GM19467 (cell line): ENCODE measurements at regions not wholly inside any gene's neighbourhood (a gene's known extent, or its start where the extent isn't known, plus 50 kb on each side); places are given as distances from the start of the nearest gene placed in this dataset.
"Not testable (repeated sequence)": the region's sequence is repeated elsewhere in the genome, so short reads cannot be mapped to it uniquely, and the experiment has no call there.

Source experiments
- ATAC-seq: cut with Tn5 transposase; IDR thresholded peaks from one replicate; pipeline ENCODE4 v1.9.1; 2021; ENCODE audit warnings: mild to moderate bottlenecking, moderate library complexity; ENCODE audit not compliant: unreplicated experiment

DNA sequence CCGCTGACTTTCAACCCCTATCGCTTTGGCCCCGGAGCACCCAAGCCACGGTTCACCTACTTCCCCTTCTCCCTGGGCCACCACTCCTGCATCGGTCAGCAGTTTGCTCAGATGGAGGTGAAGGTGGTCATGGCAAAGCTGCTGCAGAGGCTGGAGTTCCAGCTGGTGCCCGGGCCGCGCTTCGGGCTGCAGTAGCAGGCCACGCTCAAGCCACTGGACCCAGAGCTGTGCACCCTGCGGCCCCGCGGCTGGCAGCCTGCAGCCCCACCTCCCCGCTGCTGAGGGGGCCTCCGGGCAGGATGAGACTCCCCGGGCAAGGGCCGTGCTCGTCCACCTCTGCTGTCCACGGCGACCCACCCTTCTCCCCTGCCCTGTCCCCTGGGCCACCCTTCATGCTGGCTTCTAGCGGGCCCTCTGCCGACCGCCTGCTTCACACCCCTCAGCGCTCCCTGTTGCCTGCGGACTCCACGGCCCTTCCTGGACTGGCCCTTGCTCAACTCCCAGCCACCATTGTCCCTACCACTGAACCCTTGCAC is 92.2 kb upstream of the TRABD2B start:
- ATAC-seq = no peak

DNA sequence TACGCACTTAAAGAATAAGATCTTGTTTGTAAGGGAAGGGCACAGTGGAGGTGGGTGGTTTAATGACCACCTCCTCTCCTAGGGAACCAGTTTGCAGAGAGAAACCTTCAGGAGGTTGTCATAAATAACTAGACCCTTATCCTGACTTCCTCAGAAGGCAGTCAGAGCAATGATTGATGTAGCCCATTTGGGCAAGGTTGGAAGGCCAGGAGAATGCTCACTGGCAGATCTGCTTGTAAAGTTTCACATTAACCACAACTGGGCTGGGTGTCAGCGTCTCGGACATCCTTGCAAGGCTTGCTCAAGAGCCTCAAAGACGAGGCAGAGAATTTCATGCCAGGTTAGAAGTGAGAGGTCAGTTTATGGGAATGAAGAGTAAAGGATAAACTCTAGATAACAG is 87.6 kb upstream of the TRABD2B start:
- no peak for ATAC-seq

DNA sequence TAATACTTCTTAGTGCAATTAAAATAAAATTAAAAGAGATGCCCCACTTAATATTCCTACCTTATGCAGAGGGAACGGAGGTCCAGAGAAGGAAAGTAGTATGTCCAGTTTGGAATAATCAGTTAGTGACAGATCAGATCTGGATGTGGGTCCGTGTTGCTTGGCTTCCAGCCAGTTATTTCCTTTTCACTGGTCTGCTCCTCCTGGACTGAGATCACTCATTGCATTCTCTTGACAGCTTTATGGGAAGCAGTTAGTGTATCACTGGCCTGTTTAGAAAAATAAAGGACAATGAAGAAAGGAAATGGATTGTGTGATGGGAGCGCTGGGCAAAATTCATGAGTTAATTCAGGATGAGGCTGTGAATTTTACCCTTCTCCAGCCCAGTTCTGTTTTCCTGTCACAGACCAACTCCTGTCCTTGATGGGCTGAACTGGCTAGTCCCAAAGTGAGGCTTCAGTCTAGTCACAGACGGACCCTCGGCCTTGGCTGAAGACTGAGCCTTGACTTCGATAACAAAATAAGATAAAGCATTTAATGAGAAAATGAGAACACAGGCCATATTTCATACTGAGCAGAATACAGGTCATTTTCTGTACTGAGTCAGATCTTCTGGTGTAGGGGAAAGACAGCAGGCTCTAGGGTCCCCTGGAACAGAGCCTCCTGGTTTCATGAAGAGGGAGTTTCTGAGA is 85.2 kb upstream of the TRABD2B start:
- no peak for ATAC-seq

DNA sequence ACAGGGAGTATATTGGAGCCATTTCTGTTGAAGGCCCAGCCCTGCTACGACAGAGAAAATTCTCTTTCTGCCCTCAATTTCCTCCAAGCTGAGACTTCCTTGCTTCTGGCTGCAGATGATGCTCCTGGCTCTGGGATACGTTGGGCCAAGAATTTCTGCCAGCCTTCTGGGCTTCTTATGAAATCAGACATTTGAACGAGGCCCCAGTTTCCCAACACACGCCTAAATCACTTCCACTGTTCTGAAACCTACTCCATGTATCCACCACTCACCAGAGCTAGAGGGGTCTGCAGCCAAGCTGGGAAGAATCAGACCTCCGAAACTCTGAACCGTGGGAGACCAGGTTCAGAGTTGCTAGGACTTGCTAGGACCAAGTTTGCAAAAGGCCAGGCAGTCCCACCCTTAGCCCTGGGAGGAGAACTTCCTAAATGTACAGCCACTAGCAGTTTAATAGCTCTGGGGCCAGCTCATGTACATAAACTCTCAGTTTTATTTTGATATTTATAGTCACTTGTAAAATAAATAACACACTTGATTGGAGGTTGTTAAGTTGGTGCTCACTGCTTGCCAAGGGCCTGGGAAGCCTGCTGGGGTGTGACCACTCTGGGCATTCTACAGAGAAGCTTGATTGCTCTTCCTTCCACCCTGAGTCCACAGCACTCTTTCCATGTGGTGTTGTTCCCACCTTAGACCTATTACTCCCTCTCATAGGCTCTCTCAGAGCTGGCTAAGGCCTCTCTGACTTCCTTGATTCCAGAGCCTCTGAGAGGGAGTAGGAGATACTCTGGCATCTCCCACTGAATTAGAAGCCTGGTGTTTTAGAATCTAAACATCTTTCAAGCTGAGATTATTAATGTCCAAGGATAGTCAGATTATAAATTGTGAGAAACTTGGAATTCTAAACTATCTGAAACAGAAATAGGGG is 83.4 kb upstream of the TRABD2B start:
- no peak for ATAC-seq

DNA sequence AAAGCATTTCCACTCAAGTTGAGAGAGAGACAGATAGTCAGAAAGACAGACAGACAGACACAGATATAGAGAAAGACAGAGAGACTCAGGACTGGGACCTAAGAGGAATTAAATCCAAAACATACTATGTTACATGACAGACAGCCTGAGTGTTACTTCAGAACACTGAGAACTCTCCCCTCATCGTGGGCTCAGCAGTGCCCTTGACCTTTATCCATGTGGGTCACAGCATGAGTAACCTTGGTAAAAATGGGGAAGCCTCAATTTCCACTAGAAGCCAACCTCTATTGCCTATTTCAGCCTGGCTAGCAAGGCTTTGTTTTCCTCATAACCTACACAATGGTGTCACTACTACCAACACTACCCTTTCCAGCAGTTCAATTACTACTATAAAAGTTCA is 81.9 kb upstream of the TRABD2B start:
- ATAC-seq = no peak

DNA sequence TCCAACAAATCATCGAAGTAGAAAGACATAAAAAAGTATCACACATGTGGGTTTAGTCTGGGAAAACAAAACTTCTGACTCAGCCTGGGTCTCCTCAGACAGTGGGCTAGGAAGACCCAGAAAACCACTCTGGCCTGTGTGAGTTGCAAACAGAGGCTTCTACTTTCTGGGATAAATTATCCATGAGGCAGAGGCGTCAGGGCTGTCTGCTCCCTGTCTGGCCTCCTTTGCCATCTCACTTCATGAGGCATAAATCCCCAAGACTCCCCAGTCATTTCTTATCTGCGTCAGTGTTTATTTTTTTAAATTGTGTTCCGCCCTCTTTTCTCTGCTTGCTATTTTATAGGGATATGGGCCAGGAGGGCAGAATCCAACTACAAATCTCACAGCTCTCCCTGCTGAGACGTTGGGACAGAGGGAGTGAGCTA is 80.6 kb upstream of the TRABD2B start:
- no peak for ATAC-seq

DNA sequence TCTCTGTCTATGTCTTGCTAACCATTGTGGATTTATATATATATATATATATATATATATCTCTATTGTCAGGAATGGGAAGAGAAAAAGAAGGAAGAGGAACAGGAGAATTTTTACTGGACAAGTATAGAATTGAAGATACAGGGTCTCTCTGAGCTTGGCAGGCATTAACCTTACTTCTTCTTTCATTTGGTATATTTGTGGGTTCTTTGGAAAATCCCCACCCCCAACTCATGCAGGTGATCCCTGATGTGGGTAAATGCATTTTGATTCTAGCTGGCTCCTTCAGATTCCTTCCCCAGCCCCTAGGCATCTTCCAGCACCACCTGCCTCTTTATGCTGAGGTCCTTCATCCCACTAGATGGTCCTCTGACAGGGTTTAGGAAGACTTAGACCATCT is 78.8 kb upstream of the TRABD2B start:
- no peak for ATAC-seq

DNA sequence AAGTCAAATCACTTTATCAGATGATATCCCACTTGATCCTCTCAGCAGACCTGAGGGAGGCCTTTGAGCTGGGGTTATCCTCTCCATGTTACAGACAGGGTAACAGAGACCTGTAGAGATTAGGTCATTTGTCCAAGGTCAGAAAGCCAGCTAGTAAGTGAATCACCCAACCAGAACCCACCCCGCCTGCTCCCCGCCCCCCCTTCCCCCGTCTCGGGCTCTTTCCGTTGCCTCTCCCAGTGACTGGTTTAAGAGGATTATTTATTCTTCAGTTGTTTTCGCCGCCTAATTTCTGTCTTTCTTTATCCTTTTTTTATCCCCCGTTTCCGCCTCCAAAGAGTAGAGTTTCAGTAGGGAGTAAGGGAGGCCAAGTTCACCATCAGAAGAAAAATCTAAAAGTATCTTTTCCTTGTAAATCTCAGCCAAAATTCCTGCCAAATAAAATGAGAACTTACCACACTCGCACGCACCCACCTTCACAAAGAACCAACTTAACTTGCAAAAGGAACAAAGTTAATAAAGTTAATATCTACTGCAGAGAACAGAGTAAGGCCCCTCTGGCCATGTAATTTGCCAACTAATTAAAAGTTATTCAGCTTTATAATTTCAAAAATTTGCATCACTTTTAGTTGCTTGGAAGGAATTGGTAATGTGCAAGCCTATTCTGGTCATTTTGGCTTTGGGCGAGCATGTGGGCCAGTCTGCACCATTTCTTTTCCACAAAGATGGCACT is 76.8 kb upstream of the TRABD2B start:
- ATAC-seq = no peak

DNA sequence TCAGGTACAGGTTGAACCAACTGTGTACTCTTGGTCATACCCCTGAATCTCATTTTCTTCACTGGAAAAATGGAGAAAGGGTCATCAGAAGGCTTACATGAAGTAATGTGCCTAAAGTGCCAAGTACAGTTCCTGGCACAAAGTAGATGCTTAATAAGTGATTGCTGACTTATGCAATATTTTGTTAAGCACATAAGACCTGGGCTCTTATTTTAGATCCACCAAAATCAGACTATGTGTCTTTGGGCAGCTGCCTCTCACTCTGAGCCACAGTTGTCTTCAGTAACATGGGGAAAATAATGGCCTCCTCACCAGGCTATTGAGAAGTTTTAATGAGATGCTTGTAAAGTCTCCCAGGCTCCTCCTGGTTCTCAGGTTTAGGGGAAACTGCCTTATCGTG is 74.3 kb upstream of the TRABD2B start:
- ATAC-seq = no peak

DNA sequence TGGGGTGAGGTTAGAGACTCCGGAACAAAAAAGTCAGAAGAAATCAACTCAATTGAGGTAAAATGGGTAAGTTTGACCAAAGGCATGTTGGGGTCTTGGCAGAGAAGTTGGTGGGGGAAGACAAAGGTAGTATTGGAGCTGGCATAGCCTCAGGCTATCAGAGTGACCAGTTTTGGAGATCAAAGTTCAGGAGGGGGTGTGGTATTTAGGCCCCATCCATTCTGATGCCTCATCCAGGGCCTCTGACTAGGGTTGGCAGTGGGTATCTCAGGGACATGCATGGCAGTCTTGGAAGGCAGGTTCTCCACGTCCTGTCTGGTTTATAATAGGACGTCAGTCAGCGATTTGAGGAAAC is 73.2 kb upstream of the TRABD2B start:
- ATAC-seq = no peak

DNA sequence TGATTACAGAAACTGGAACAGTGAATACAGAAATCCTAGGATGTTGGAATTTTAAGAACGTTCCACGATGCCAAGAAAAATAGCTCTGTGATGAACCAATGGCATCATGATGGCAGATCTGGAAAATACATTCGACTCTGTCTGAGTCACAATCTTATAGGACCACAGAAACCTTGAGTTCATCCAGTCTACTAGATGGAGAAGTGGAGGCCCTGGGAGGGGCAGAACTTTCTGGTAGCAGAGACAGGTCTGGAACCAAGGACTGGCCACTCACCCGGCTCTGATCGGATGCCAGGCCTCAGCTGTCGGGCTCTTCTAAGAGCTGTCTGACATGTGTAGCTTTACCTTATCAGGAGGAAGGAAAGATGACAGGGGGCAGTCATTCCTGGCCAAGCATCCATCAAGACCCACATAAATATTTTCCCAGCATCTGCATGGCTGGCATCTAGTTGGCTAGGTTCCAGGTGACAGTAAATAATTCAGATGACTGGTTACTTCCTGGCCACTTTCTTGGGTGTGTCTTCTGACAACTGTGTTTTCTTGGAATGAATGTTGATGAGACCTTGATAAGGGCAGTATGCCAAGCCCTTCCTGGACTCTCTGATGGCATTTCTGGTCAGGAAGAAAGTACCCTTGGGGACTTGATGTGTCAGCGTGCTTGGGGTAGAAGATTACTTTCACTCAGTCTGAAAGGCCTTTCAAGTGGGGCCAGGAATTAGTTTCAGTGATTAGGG is 72.6 kb upstream of the TRABD2B start:
- ATAC-seq = no peak

DNA sequence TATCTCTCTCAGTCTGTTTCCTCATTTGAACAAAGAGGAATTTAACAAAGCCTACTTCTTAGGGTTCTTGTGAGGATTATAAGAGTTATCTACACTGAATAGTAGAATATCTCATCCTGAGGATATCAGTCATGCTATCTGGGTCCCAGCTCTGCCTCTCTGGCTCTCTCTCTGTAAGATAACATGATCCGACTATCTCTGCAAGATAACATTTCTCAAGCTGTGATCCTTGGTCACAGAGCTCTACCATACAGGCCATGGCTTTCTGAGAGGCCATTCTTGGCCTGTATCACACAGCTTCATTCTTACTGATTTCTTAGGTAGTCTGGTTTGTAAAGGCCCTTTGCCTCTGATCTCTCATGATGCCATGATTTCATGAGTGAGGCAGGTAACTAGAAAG is 71.0 kb upstream of the TRABD2B start:
- no peak for ATAC-seq

DNA sequence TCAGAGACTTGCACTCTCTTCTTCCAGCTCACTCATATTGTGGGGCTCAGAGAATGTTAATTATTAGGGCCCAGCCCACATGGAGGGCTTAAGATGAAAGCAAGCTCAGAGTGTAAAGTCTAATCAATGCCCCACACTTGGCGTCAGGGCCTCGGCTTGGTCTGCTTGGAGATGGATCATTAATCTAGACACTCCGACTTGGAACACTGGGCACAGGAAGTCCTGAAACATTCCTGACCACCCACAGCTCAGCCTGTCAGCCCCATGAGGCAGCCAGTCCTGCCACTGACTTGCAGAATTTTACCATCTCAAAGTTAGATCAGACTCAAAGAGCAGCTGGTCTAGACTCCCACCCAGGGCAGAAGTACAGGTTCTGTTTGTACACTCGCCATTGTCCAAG is 69.8 kb upstream of the TRABD2B start:
- ATAC-seq = no peak

DNA sequence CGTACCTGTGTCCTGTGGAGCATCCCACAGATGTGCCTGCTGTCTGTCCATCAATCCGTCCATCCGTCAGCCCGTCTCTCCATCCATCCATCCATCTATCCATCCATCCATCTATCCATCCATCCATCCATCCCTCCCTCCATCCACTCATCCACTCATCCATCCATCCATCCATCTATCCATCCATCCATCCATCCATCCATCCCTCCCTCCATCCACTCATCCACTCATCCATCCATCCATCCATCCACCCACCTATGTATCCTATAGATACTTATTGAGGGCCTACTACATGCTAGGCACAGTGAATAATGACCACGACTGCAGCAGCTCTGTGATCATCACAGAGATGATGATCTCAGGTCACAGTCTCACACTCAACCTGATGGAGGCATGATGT is 67.5 kb upstream of the TRABD2B start:
- not testable (repeated sequence) for ATAC-seq

DNA sequence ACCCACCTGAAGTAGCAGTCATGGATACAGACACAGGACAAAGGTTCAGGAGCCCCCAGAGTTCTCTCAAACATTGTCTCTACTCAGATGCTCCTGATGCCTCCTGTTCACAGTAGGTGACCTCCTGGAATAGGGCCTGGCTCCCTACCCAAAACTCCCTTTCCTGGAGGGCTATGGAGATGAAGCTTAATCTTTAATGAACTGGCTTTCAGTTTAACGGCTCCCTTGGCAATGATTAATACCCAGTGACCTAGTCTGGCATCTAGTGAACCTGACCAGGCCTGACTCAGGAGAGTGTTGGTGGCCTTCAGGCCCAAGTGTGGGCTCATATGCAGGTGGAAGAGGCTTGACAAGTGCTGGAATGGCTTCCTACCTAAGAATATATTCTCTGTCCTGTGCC is 65.2 kb upstream of the TRABD2B start:
- peak; percentile 49 for ATAC-seq

DNA sequence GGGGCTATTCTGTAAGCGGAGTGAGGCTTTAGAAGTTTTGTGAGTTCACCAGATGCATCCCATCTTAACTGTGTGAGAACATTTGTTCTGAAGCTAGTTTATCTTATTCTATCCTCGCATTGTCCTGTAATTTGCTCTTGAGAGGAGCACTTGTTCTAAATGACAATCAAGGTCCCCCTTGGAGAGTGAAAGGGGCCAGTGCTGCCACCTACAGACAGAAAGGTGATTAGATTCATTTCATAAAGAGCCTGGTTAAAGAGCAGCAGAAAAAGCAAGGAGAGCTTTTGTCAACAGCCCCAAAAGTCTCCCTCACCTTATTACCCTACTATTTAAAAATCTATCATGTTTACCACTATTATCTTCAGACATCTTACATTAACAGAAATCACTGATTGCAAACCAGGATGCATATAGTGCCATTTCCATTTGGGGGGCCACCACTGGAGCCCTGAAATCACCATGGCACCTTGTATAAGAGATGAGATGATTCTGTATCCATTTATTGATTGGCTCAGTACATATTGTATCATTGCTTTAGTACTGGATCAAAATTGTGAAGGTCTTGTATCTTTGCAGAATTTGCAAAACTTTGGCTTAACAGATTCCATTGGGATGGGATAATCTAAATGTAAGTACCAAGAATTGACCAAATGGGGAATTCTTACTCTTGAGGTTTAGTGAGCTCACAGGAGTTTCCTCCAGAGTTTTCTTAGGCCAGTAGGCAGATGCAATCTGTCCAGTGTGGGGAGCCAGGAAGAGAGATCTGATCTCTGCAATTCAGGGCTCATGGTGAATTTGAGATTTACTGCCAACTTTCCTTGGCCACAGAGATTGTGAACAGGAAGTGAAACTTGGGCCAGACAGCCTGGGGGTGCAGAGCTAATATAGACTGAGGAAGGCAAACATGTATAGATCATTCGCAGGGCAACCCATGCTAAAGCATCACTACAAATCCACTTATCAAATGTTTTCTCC is 64.3 kb upstream of the TRABD2B start:
- peak; percentile 55 for ATAC-seq

DNA sequence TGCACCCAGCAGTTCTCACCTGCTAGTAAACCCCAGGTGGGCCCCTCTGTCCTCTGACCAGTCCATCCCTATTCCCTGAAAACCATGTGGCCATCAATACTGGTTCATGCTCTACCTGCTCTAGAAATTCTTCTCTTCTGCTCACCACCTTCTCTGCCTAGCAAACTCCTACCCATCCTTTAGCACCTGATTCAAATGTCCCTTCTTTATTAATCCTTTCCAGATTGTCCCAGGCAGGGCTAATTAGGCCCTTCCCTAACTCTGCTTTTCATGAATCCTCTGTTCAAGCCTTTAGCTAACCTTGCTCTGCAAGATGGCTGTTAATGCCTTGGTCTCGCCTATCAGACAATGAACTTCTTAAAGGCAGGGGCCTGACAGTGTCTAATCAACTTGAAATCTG is 62.1 kb upstream of the TRABD2B start:
- ATAC-seq = no peak

DNA sequence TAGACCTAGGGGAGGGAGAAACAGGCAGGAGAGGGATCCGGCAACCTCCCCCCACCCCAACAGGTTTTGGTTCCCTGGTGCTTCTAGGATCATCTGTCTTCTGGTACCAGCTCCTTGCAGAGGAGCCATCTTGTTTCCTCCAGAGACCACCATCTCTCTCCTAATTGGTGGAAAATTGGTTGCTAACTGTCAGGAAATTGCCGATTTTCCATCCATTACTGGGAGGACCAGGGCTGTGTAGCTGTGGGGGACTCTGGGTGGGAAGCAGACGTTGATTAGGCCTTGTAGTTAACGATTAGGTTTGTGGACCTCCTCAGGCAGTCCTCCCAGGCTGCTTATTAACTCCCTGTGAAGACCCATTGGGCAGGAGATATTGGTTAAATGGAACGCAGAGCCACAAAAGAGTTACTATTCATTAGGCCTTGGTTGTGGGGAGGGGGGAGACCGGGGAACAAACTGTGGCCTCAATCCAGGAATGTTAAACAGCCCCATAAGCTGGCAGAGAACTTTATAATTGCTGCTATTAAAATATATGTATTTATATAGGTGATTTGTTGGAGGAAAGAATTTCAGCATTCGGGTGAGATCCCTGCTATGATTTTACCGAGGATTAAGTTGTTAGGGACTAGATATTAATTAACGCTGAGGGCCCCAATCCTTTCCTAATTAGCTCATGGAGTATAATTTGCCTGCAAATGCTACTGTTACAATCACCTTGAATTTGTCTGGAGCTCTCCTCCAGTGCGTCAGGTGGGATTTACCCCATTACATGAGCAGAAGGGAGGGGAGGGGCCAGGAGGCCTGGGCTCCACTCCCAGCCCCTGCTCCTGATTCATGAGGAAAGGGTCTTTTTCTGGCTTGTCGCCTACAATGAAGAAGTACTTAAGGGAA is 61.2 kb upstream of the TRABD2B start:
- ATAC-seq = no peak

DNA sequence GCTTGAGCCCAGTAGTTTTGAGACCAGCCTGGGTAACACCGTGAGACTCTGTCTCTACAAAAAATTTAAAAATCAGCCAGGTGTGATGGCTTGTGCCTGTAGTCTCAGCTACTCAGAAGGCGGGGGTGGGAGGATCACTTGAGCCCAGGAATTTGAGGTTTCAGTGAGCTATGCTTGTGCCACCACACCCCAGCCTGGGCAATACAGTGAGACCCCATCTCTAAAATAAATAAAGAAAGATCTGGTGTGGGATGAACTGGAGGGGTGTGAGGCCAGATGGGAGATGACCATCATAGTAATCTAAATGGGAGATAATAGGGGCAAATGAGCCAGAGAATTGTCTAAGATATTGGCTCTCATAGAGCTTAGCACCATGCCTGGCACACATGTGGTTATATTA is 60.1 kb upstream of the TRABD2B start:
- no peak for ATAC-seq
